Stimulated activated CD8-positive, alpha-beta memory T cell treated with anti-CD3 and anti-CD28 coated beads, Interleukin-2, amount 100 ng/mL, for 48 hours (primary cell): ENCODE measurements at regions not wholly inside any gene's neighbourhood (a gene's known extent, or its start where the extent isn't known, plus 50 kb on each side); places are given as distances from the start of the nearest gene placed in this dataset.

Experiments used
- DNase-seq, 2 donors: peaks; one replicate each; pipeline ENCODE4 v3.0.0-alpha.2; 2020; ENCODE audit warnings: low read depth in 2 of 2

GRCh38 chr20:50258790-50259483 lies 68.3 kb downstream of the CEBPB start:
- no peak for DNase-seq

GRCh38 chr20:50259705-50260478 lies 69.3 kb downstream of the CEBPB start:
- no peak for DNase-seq

DNA sequence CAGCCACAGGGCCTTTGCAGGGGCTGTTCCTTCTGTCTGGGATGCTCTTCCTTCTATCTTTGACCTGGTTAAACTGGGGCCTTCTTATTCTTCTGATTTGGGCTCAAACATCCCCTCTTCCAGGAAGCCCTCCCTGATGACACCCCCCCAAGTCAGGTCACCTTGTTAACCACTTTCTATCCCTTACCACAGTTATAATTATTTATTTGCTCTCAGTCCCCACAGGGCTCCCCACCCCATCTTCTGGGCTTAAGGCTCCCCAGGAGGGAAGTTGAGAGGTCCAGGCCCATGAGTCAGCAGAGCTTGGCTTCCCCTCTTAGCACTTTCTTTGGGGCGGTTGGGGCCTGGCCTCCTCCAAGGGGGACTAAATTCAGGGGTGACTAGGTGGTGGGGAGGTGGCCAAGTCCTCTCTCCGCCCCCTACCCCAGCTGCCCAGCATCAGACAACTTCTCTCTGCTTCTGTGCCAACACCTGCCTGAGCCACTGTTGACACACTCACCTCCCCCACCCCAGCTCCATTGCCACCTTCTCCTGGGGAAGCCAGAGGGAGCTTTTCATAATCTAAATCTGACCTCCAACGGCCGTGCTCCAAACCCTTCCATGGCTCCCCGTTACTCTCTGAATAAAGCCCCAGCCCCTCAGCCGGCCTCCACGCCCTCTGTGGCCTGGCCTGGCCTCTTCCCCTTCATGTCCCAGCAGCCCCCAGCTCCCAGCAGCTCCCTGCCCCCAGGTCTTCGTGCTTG lies 70.0 kb downstream of the CEBPB start:
- DNase-seq: no peak

DNA sequence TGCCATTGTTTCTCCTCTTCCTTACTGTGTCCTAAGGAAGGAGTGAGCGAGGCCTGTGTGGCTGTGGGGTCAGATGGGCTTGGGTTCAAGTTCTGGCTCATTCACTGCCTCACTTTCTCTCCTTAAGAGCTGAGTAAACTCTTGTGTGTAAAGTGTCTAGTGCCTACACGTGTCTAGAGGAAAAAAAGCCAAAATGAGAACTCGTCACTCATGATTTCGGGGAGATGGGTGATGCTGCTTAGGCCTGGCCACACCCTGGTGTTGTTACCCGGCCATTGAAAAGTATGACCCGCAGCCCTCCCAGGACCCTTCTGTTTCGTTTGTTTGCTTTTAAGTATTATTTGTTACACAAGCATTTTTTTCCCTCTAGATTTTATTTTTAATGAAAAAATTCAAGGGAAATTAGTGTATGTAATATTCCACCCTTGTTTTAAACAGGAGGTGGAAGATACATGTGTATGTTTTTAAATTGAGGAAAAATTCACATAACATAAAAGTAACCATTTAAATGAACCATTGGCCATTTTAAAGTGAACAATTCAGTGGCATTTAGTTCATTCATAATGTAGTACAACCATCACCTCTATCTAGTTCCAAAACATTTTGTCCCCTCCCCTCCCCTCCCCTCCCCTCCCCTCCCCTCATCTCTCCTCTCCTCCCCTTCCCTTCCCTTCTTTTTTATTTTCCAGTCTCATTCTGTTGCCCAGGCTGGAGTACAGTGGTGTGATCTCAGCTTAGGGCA lies 71.0 kb downstream of the CEBPB start:
- DNase-seq: no peak

- DNase-seq: no peak
These were observed 73.2 kb downstream of the CEBPB start for GRCh38 chr20:50263831-50264230.

DNA sequence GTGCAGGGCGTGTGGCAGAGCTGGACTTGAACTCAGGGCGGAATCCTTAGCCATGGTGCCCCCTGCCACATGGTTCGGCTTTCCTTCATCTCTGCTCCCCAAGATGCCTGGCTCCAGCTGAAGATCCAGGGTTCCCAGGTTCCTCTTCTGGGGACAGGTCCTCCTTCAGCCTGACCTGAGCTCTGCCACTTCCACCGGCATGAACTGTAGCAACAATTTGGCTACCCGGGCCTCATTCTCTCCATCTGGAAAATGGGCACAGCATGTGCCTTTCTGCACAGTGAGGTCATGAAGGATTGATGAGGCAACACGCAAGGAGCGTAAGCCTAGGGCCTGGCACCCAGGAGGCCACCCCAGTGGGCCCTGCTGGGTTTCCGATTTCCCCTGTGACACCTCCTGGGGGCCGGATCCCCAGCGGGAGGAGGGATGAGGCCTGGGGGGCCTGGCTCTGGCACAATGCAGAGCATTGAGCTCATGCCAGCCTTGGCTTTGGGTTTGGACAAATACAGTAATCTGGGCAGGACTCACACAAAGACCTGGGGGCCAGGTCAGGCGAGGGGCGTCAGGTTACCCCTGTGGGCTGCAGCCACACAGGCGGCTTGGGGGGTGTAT lies 74.0 kb downstream of the CEBPB start:
- DNase-seq: no peak

- DNase-seq: no peak
These were observed 74.8 kb downstream of the CEBPB start for GRCh38 chr20:50265245-50265946.

GRCh38 chr20:50266293-50267040 lies 75.8 kb downstream of the CEBPB start:
- no peak for DNase-seq

DNA sequence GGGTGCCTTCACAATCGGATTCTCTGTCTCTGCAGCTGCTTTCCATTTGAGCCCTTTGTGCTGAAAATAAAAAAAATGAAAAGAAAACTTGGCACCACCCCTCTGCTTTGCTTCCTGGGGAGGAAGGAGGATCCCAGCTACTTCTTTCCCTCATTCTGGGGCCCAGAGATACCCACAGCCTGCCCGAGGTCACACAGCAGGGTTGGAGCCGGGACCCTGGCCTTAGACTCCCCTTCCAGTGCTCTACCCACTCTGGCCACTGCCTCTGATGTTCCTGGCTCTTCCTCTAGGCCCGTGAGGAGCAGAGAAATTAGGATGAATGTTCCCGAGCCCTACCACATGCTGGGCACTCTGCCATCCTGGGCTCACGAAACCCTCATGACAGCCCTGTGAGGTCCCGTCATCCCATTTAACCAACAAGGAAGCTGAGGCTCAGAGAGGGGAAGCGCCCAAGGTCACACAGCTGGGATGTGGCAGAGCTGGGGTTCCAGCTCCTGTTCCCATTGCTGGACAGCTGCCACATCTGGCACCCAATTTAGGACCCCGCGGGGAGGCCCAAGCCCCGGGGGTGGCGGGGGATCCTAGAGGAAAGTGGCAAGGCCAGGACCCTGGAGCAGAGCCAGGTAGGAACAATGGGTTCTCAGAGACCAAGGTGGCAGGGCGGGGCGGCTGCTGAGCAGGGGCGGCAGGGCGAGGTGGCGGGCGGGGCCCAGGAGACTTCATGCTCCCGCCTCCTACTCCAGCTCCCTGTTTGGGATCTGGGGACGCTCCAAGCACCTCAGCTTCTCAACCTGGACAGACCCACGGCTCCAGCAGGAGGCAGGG lies 76.6 kb downstream of the CEBPB start:
- DNase-seq: no peak

- no peak for DNase-seq
These were observed 77.2 kb downstream of the CEBPB start for GRCh38 chr20:50267866-50268219.

DNA sequence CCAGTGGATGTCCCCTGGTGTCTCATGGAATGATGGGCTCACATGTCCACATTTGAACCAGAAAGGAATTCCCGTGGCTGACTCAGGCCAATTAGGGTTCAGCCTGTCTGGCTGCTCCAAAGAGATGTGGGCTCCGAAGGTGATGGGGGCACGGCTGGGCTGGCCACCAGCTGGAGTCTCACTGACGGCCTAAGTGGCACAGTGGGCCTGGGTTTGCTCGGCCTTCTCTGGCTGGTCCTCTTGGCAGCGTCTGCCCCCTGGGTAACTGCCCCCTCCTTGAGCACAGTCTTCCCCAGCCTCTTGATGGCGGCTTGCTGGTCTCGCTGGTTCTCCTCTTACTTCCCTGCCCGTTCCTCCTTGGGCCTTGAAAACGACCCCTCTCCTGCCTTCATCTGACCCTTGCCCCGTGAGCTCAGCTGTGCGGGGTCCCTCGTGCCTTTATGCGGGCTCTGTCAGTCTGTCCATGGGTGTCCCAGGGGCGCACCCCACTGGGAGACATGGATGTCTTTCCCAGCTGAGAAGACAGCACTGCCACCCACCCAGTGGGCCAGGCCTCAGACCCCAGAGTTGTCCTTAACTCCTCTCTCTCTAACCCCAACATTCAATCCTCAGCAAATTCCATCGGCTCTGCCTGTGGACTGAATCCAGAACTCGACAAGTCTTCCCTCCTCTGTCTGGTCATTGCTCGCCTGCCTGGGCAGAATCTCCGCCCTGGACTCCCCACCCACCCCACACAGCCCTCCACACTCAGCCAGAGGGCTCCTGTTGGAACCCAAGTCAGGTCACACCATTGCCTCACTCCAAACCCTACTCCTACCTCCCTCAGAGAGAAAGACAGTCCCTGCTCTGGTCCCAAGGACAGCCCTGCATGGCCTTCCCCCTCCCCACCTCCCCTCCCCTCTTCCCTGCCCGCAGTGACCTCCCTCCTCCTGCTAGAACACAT lies 78.7 kb downstream of the CEBPB start:
- no peak for DNase-seq

- no peak for DNase-seq
These were observed 79.4 kb downstream of the CEBPB start for GRCh38 chr20:50270034-50270395.

DNA sequence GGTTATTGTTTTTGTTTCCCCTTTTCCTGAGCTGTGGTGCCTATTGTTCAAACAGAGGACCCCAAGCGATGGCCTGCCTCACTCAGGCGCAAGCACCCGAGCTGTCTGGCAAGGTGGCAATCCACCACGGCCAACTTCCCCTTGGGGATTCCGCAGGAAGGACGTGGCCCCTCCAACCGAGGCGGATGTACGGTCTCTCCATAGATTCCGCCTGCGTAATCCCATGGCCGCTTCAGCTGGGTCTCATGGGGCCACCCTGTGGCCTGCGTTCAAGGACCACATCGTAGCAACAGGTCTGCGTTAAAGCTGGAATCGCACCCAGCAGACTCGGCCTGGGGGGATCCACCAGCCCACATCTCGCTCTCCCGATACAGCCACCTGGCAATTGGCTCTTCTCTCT lies 79.9 kb downstream of the CEBPB start:
- no peak for DNase-seq

DNA sequence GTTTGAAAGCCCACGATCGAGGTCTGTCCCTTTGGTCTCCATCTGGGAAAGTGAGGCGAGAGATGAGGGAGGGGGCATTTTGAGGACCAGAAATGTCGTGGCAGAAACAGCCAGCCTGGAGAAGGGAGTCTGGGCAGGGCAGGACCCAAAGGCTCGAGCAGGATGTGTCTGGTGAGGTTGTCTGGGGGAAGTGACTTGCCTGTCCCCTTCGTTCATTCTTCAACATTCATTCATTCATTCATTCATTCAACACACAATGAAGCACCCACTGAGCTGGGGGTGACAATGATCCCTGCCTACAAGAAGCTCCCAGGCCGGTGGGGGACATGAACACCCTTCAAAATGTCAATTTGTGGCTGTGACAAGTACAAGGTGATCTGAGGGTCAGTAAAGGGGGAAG lies 80.5 kb downstream of the CEBPB start:
- no peak for DNase-seq

- no peak for DNase-seq
These were observed 81.0 kb downstream of the CEBPB start for GRCh38 chr20:50271612-50272011.

GRCh38 chr20:50272030-50272723 lies 81.5 kb downstream of the CEBPB start:
- no peak for DNase-seq

- no peak for DNase-seq
These were observed 82.3 kb downstream of the CEBPB start for GRCh38 chr20:50272724-50273446.
